Pancreas (tissue), 10 donors: ENCODE measurements at regions not wholly inside any gene's neighbourhood (a gene's known extent, or its start where the extent isn't known, plus 50 kb on each side); places are given as distances from the start of the nearest gene placed in this dataset.

Source experiments
- ATAC-seq, 4 donors: fragments of 200-7000 bp; cut with Tn5 transposase; one replicate each; pipeline versions ENCODE4 v1.8.0 to v1.9.1; 2020; ENCODE audit warnings: mild to moderate bottlenecking in 4 of 4, moderate library complexity in 4 of 4
- DNase-seq, 6 donors: peaks; one replicate each; pipeline ENCODE4 v3.0.0-alpha.2; 2020
- FAIRE-seq: peaks from 2 replicates; lab custom pipeline; 2012; peaks lifted over from hg19 to GRCh38; lab: Jason Lieb, UNC
- H3K27ac ChIP-seq, 4 donors: fragments of 200-600 bp; sonication (generic); 1 replicate in 3 of 4; 2 replicates in 1 of 4; pipeline versions ENCODE4 v1.5.0 to v1.8.0; 2020
- H3K27me3 ChIP-seq, 4 donors: fragments of 200-600 bp; one replicate each; pipeline ENCODE4 v1.8.0; 2021
- H3K36me3 ChIP-seq, 3 donors: fragments of 200-600 bp; sonication (generic) in 1 of 3; one replicate each; pipeline versions ENCODE4 v1.5.0 to v1.8.0; 2020 to 2021
- H3K4me1 ChIP-seq, 3 donors: fragments of 200-600 bp; one replicate each; pipeline ENCODE4 v1.8.0; 2021
- H3K4me3 ChIP-seq, 4 donors: fragments of 200-600 bp; sonication (generic) in 2 of 4; one replicate each; pipeline versions ENCODE4 v1.5.0 to v1.8.0; 2020 to 2021
- H3K9me3 ChIP-seq, 4 donors: fragments of 200-600 bp; one replicate each; pipeline ENCODE4 v1.8.0; 2021
- CTCF ChIP-seq, 4 donors: fragments of 200-600 bp; sonication (generic) in 3 of 4; IDR thresholded peaks; one replicate each; pipeline versions ENCODE4 v1.5.0 to v1.8.0; 2021; ENCODE audit warnings: antibody characterized with exemption in 4 of 4
- WGBS, 2 donors: extraction: QIAGEN DNeasy Blood & Tissue Kit; methylation state at CpG; one replicate each; pipeline ENCODE4 v1.1.7; 2013; 5-methylcytosine and 5-hydroxymethylcytosine counted together
- intact Hi-C, 3 donors: fragments of 100-400 bp; cut with DNase I; formaldehyde crosslinking; loops; one replicate each; pipeline versions ENCODE4 v1.11.1 to v1.14.2; 2022
- donor health status: healthy with polysubstance abuse.
- donor health status: DM: no; HTN: no; CAD: no; lungs with moderate emphysema.
- donor health status: DM: no; HTN: no; CAD: no.
- donor health status: control.
- donor health status: control.
- donor health status: Bipolar disorder and iron deficiency.
- donor health status: DM: yes; HTN: yes; CAD: no.
- donor health status: DM: no; HTN: no; CAD: no.
- donor health status: DM: no; HTN: no; CAD: no.
- donor health status: DM: yes; HTN: yes; CAD: no.

GRCh38 chr7:156169474-156170370 lies 357.5 kb upstream of the SHH start:
- Histone ChIP-seq H3K36me3 (no peaks in the 10 kb centered on the region), H3K9me3 (no peaks in the 10 kb centered on the region), H3K27me3 (no peaks in the 10 kb centered on the region), H3K27ac (no peak overlapping the region), H3K4me3 (no peak overlapping the region), H3K4me1 (no peaks in the 10 kb centered on the region)
- TF ChIP-seq CTCF (IDR thresholded peaks at IDR 0.05): no peak
- 56 to 59% methylated on average over 31 to 32 of the region's 32 CpGs for WGBS, 2 donors
- ATAC-seq (no peak), FAIRE-seq (no peak), DNase-seq (no peak)
- intact Hi-C loops: no loop called here

DNA sequence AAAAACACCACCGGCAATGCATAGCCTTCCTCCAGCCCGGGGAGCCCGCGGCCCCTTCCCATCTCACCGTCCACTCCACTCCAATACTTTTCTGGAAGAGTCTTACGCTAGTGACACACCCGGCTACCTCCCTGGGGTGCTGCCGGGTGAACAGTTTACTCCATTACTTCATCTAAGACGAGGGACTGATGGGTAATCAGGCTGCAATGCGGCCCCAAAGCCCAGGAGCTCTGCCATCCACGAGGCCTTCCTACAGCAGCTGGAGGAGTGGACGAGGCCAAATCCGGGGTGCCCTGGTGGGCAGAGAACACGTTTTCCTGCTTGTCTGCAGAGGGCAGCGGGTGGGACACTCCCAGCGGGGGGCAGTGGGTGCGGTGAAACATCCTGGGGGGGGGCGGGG lies 356.2 kb upstream of the SHH start:
- intact Hi-C loops: no loop called here
- H3K36me3 ChIP-seq: no peaks in the 10 kb centered on the region
- no peak for TF ChIP-seq CTCF (IDR thresholded peaks at IDR 0.05)
- no peaks in the 10 kb centered on the region for H3K4me1 ChIP-seq
- WGBS, 2 donors: 76 to 86% methylated on average over 18 of the region's 18 CpGs
- DNase-seq (no peak), ATAC-seq (no peak), FAIRE-seq (no peak)
- H3K9me3 ChIP-seq: no peaks in the 10 kb centered on the region
- H3K27ac ChIP-seq: no peak overlapping the region
- no peaks in the 10 kb centered on the region for H3K27me3 ChIP-seq
- H3K4me3 ChIP-seq: no peak overlapping the region

DNA sequence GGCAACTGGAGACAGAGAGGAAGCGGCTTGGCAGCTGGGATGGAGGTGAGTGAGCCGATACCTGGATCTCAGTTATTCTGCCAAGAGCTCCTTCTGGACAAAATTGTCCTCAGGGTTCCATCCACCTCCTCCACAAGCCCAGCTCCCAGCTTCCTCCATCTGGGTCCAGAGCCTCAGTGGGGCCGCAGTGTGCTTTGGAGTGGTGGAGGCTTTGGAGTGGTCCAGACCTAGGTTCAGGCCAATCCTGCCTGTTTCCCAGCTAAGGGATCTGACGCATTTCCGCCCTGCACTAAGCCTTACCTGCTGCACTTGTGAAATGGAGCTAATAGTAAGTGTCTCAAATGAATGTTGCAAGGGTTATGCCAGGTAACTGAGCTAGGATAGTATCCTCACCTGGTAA lies 355.7 kb upstream of the SHH start:
- DNase-seq: no peak
- no peak overlapping the region for H3K4me3 ChIP-seq
- H3K27me3 ChIP-seq: no peaks in the 10 kb centered on the region
- H3K36me3 ChIP-seq: no peaks in the 10 kb centered on the region
- intact Hi-C loops: no loop called here
- 89 to 90% methylated on average over 5 of the region's 5 CpGs for WGBS, 2 donors
- TF ChIP-seq CTCF (IDR thresholded peaks at IDR 0.05): no peak
- no peak for ATAC-seq
- no peaks in the 10 kb centered on the region for H3K4me1 ChIP-seq
- H3K27ac ChIP-seq: no peak overlapping the region
- no peak for FAIRE-seq
- H3K9me3 ChIP-seq: no peaks in the 10 kb centered on the region

DNA sequence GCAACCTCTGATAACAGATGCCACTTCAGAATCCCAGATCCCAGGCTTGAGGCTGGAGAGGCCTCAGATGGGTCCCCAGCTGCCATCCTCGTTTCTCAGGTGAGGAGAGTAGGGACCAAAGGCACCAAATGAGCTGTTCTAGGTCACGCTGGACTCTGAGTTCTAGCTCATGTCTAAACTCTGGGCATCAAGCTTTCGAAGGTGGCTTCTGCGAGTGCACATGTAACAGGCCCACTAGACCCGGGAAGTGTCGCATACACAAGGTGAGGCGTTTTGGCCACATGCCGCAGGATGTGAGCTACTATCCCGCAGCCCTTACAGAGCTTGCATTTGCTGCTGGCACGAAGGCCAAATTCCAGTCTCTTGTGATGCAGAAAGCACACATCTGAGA lies 355.1 kb upstream of the SHH start:
- no peaks in the 10 kb centered on the region for H3K4me1 ChIP-seq
- TF ChIP-seq CTCF (IDR thresholded peaks at IDR 0.05): no peak
- no peak overlapping the region for H3K4me3 ChIP-seq
- H3K36me3 ChIP-seq: no peaks in the 10 kb centered on the region
- no peaks in the 10 kb centered on the region for H3K9me3 ChIP-seq
- 80 to 88% methylated on average over 10 of the region's 10 CpGs for WGBS, 2 donors
- ATAC-seq: no peak
- intact Hi-C loops: no loop called here
- H3K27ac ChIP-seq: no peak overlapping the region
- FAIRE-seq: no peak
- no peaks in the 10 kb centered on the region for H3K27me3 ChIP-seq
- DNase-seq: no peak
